B cell (primary cell): ENCODE measurements at regions not wholly inside any gene's neighbourhood (a gene's known extent, or its start where the extent isn't known, plus 50 kb on each side); places are given as distances from the start of the nearest gene placed in this dataset.

Experiments
- EZH2 ChIP-seq: IDR thresholded peaks from 2 replicates; pipeline ENCODE4 v1.6.1; 2012; ENCODE audit warnings: borderline replicate concordance, low read depth, mild to moderate bottlenecking, moderate library complexity, low read length; ENCODE audit not compliant: insufficient read depth, poor library complexity, severe bottlenecking
- TF ChIP-seq, protein P1 (sequence below): fragments of 200-600 bp; IDR thresholded peaks from one replicate; pipeline ENCODE4 v1.8.0; 2022; ENCODE audit warnings: antibody characterized with exemption, mild to moderate bottlenecking

DNA sequence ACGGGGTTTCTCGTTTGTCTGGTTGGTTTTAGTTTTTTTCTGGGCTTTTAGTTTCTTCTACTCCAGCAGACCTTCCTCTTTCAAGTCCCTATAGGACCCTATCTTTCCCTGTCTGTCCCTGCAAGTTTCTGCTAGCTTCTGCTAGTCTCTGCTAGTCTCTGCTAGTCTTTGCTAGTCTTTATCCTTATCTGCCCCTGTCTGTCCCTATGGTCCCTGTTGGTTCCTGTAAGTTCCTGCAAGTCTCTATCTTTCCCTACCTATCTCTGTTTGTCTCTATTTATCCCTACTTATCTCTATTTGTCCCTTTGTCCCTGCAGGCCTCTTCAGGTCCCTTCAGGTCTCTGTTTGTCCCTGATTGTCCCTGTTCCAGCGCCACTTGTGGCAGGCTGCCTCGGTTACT, 81.5 kb upstream of the PLEKHG7 start:
- TF ChIP-seq, protein P1, sequence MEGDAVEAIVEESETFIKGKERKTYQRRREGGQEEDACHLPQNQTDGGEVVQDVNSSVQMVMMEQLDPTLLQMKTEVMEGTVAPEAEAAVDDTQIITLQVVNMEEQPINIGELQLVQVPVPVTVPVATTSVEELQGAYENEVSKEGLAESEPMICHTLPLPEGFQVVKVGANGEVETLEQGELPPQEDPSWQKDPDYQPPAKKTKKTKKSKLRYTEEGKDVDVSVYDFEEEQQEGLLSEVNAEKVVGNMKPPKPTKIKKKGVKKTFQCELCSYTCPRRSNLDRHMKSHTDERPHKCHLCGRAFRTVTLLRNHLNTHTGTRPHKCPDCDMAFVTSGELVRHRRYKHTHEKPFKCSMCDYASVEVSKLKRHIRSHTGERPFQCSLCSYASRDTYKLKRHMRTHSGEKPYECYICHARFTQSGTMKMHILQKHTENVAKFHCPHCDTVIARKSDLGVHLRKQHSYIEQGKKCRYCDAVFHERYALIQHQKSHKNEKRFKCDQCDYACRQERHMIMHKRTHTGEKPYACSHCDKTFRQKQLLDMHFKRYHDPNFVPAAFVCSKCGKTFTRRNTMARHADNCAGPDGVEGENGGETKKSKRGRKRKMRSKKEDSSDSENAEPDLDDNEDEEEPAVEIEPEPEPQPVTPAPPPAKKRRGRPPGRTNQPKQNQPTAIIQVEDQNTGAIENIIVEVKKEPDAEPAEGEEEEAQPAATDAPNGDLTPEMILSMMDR: no peak
- TF ChIP-seq EZH2: no peak
